D721Med (cell line): ENCODE measurements at regions not wholly inside any gene's neighbourhood (a gene's known extent, or its start where the extent isn't known, plus 50 kb on each side); places are given as distances from the start of the nearest gene placed in this dataset.

Experiments used
- DNase-seq: peaks from one replicate; pipeline ENCODE4 v3.0.0; 2011; ENCODE audit warnings: low spot score; ENCODE audit not compliant: insufficient read length
- FAIRE-seq: peaks from 2 replicates; lab custom pipeline; 2011; peaks lifted over from hg19 to GRCh38; lab: Jason Lieb, UNC
- TF ChIP-seq, protein P1 (sequence below): IDR thresholded peaks from 2 replicates; pipeline ENCODE4 v1.5.1; 2012; ENCODE audit warnings: mild to moderate bottlenecking, control low read depth; ENCODE audit not compliant: insufficient read depth; ENCODE audit errors: missing control alignments

DNA sequence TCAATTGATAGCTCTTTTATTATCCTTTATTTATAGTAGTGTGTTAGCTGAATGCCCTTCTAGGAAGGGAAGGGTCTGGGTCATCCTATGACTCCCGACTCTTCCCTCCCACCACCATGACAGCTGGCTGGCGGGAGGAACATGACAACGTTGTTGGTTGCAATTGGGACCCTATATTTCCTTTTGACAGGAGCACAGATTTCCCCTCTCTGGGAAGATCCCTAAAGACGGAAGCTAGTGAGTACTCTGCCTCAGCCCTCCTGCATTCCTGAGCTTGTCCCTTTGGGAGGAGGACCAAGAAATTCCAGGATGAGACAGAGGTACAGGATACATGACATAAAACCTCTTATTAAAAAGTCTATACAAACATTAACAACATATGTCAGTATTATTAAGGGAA is 485.4 kb downstream of the NAV3 start:
- no peak for FAIRE-seq
- DNase-seq, result no peak
- TF ChIP-seq, protein P1, sequence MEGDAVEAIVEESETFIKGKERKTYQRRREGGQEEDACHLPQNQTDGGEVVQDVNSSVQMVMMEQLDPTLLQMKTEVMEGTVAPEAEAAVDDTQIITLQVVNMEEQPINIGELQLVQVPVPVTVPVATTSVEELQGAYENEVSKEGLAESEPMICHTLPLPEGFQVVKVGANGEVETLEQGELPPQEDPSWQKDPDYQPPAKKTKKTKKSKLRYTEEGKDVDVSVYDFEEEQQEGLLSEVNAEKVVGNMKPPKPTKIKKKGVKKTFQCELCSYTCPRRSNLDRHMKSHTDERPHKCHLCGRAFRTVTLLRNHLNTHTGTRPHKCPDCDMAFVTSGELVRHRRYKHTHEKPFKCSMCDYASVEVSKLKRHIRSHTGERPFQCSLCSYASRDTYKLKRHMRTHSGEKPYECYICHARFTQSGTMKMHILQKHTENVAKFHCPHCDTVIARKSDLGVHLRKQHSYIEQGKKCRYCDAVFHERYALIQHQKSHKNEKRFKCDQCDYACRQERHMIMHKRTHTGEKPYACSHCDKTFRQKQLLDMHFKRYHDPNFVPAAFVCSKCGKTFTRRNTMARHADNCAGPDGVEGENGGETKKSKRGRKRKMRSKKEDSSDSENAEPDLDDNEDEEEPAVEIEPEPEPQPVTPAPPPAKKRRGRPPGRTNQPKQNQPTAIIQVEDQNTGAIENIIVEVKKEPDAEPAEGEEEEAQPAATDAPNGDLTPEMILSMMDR, result no peak

DNA sequence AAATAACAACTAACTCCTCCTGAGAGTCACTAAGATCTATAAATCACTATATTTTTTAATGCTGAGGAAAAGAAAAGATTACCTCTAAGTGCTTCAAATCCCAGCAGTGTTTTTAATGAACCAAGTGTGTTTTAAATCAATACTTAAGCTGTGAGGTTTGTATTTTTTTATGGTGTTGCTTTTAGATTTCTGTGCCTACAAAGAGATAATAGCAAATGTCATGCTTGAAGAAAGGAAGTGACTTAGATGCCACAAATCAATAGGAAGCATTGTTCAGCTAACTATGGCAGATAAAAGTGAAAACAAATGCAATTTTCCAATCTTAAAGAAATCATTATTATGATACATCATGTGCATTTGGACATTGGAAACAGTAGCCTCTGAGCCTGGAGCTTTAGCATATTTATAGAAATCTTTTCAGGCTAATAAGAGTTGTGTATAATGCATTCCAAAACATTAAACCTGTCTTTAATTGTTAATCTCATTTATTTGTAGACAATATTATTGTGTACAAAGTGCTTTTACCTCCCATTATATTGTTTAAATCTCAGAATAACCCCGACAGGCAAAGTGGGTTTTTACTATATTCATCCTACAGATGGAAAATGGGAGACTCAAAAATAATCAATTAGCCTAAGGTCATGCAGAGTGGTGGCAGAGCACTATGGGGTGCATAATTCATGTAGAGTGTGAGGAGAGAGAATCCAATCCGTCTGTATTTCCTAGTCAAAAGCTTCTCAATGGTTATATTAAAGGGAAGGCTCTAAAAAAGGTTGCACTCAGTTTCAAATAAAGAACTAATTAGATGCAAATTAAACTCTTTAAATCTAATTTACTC is 486.2 kb downstream of the NAV3 start:
- TF ChIP-seq, protein P1, result no peak
- DNase-seq (no peak), FAIRE-seq (no peak)

DNA sequence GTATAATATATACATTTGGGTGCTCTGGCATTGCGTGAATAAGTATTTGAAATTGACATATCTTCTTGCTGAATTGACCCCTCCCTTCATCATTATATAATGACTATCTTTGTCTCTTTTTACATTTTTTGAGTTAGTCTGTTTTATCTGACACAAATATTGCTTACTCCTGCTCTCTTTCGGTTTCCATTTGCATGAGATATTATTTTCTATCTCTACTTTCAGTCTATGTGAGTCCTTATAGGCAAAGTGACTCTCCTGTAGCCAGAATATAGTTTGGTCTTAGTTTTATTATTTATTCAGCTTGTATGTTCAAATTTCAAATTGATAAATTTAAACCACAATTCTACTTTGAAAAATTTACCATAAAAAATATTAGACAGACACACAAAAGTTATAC is 491.0 kb downstream of the NAV3 start:
- TF ChIP-seq, protein P1, result no peak
- DNase-seq (no peak), FAIRE-seq (no peak)

DNA sequence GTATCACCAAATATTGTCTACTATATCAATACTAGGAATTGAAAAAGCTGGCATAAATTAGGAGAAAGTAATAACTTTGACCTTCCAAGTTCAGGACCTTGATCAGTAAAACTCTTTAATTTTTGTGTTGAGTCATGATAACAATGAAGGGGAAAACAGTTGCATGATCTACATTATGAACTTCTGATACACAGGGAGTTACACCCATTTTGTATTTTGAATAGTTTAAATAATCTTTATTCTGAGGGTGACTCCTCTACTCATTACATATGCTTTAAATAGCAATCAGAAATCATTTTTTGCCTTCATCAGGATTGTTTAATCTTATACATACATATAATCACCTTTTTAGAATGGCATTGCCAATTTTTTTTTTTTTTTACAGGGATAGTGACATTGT is 492.5 kb downstream of the NAV3 start:
- no peak for FAIRE-seq
- no peak for DNase-seq
- TF ChIP-seq, protein P1, result no peak

DNA sequence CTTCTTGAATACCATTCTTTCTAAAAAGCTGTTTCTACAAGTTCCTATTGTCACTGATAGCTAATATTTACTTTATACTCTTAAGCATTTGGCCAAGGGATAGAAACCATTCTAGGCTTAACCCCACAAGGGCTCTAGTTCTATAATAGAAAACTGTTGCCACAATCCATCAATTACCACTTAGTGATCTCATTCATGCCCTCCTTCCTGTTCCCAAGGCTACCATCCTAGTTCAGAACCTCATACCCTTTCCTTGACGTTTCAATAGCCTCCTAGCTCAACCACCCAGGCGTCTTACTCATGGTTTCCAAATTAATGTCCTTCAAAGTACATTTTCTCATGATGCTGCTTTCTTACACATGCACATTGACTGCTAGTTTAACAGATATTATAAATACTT is 493.5 kb downstream of the NAV3 start:
- TF ChIP-seq, protein P1, result no peak
- DNase-seq (no peak), FAIRE-seq (no peak)

DNA sequence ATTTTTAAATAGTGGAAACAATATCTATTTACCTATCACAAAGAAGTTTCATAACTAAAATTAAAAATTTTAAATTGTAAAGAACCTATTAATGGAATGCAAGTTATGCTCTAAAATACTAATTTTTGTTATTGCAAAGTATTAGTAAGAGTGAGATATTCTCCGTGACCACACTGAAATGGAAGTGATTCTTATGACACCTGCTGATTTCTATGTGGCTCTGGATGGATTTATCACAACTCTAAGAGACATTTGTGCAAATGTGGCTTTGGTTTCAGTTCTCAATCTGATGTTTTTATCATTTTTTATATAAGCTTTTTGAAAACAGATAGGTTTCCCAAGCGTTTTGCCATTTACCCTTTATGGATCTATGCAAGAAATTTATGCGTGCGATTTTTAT is 497.8 kb downstream of the NAV3 start:
- TF ChIP-seq, protein P1, result no peak
- FAIRE-seq (no peak), DNase-seq (no peak)

GRCh38 chr12:78330131-78330530 is 499.4 kb downstream of the NAV3 start:
- TF ChIP-seq, protein P1, result no peak
- DNase-seq, result no peak
- FAIRE-seq, result no peak
